Endothelial cell of umbilical vein (primary cell): ENCODE measurements at regions not wholly inside any gene's neighbourhood (a gene's known extent, or its start where the extent isn't known, plus 50 kb on each side); places are given as distances from the start of the nearest gene placed in this dataset.

Experiments
- EZH2 ChIP-seq: IDR thresholded peaks from 2 replicates; pipeline ENCODE4 v1.6.1; 2012; ENCODE audit warnings: borderline replicate concordance, low read depth, mild to moderate bottlenecking, moderate library complexity, low read length, inconsistent platforms; ENCODE audit not compliant: severe bottlenecking
- GATA2 ChIP-seq: IDR thresholded peaks from 2 replicates; pipeline ENCODE4 v1.7.0; 2011; ENCODE audit warnings: low read depth, mild to moderate bottlenecking, moderate library complexity, mixed read lengths, low read length; ENCODE audit not compliant: insufficient read length, insufficient read depth
- JUN ChIP-seq: IDR thresholded peaks from 2 replicates; pipeline ENCODE4 v1.6.1; 2011; ENCODE audit warnings: borderline replicate concordance, low read depth; ENCODE audit not compliant: insufficient read length, insufficient read depth
- POLR2A ChIP-seq: IDR thresholded peaks from 2 replicates; pipeline ENCODE4 v1.6.1; 2012; ENCODE audit warnings: low read depth, mild to moderate bottlenecking, control low read depth, low read length
- POLR2AphosphoS5 ChIP-seq: IDR thresholded peaks from 2 replicates; pipeline ENCODE4 v1.6.1; 2012; ENCODE audit warnings: low read depth, mild to moderate bottlenecking, control low read depth, low read length, moderate library complexity; ENCODE audit not compliant: insufficient read depth
- TF ChIP-seq, protein P1 (sequence below), 2 donors: IDR thresholded peaks; 1 replicate in 1 of 2; 2 replicates in 1 of 2; pipeline ENCODE4 v1.5.1; 2011; ENCODE audit warnings: low read length in 2 of 2, mild to moderate bottlenecking in 2 of 2, moderate library complexity in 2 of 2, control low read depth in 1 of 2, inconsistent platforms in 1 of 2, low read depth in 1 of 2; ENCODE audit not compliant: insufficient read depth in 1 of 2; ENCODE audit errors: extremely low read depth in 1 of 2
- TF ChIP-seq, protein P2 (sequence below): IDR thresholded peaks from 2 replicates; pipeline ENCODE4 v1.6.1; 2011; ENCODE audit not compliant: insufficient read depth, insufficient read length

DNA sequence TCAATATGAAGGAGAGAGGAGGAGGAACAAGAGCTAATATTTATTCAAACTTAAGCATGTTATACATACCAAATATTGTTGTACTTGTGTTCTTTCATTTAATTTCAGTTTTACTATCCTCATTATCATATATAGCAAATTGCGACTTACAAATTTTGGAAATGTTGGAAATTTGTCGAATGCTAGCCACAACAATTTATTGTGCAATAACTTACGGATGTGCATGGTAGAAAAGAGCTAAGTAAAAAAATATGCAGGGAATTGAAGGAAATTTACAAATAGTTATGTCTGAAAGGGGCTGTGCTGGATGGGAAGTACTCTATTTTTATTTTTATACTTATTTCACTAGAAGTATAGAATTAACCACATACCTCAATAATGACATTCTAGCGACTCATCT, 376.3 kb downstream of the PCDH20 start:
- TF ChIP-seq, protein P1, sequence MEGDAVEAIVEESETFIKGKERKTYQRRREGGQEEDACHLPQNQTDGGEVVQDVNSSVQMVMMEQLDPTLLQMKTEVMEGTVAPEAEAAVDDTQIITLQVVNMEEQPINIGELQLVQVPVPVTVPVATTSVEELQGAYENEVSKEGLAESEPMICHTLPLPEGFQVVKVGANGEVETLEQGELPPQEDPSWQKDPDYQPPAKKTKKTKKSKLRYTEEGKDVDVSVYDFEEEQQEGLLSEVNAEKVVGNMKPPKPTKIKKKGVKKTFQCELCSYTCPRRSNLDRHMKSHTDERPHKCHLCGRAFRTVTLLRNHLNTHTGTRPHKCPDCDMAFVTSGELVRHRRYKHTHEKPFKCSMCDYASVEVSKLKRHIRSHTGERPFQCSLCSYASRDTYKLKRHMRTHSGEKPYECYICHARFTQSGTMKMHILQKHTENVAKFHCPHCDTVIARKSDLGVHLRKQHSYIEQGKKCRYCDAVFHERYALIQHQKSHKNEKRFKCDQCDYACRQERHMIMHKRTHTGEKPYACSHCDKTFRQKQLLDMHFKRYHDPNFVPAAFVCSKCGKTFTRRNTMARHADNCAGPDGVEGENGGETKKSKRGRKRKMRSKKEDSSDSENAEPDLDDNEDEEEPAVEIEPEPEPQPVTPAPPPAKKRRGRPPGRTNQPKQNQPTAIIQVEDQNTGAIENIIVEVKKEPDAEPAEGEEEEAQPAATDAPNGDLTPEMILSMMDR (IDR thresholded peaks at IDR 0.05; ENCODE audit: extremely low read depth in 1 of 2, insufficient read depth in 1 of 2, low read depth in 1 of 2, low read length in 2 of 2): no peak
- TF ChIP-seq POLR2AphosphoS5: no peak
- TF ChIP-seq POLR2A: no peak
- TF ChIP-seq JUN: no peak
- no peak for TF ChIP-seq EZH2
- TF ChIP-seq, protein P2, sequence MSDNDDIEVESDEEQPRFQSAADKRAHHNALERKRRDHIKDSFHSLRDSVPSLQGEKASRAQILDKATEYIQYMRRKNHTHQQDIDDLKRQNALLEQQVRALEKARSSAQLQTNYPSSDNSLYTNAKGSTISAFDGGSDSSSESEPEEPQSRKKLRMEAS: no peak
- TF ChIP-seq GATA2: no peak
